PC-9 (cell line): ENCODE measurements at regions not wholly inside any gene's neighbourhood (a gene's known extent, or its start where the extent isn't known, plus 50 kb on each side); places are given as distances from the start of the nearest gene placed in this dataset.

Experiments
- EZH2 ChIP-seq: fragments of 200-600 bp; sonication (generic); IDR thresholded peaks from 2 replicates; pipeline ENCODE4 v1.8.0; 2017; ENCODE audit warnings: antibody characterized with exemption, low read depth
- TF ChIP-seq, protein P1 (sequence below): fragments of 200-600 bp; sonication (generic); conservative IDR thresholded peaks from 2 replicates; pipeline ENCODE4 v1.6.1; 2017; ENCODE audit warnings: mixed run types, antibody characterized with exemption, mild to moderate bottlenecking, moderate library complexity

GRCh38 chr14:49997991-49998390, 105.1 kb downstream of the ARF6 start:
- TF ChIP-seq, protein P1, sequence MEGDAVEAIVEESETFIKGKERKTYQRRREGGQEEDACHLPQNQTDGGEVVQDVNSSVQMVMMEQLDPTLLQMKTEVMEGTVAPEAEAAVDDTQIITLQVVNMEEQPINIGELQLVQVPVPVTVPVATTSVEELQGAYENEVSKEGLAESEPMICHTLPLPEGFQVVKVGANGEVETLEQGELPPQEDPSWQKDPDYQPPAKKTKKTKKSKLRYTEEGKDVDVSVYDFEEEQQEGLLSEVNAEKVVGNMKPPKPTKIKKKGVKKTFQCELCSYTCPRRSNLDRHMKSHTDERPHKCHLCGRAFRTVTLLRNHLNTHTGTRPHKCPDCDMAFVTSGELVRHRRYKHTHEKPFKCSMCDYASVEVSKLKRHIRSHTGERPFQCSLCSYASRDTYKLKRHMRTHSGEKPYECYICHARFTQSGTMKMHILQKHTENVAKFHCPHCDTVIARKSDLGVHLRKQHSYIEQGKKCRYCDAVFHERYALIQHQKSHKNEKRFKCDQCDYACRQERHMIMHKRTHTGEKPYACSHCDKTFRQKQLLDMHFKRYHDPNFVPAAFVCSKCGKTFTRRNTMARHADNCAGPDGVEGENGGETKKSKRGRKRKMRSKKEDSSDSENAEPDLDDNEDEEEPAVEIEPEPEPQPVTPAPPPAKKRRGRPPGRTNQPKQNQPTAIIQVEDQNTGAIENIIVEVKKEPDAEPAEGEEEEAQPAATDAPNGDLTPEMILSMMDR: no peak
- TF ChIP-seq EZH2: no peak
